Astrocyte of the spinal cord (primary cell): ENCODE measurements at regions not wholly inside any gene's neighbourhood (a gene's known extent, or its start where the extent isn't known, plus 50 kb on each side); places are given as distances from the start of the nearest gene placed in this dataset.
A peak's percentile ranks its signal among the peaks of the same experiment; 100 is the strongest.

Experiments used
- DNase-seq: peaks from one replicate; pipeline ENCODE4 v3.0.0; 2011; ENCODE audit warnings: low read depth, low spot score
- H3K4me3 ChIP-seq: 2 replicates; pipeline ENCODE4 v1.5.1; 2011; ENCODE audit warnings: low read depth, mild to moderate bottlenecking, low read length, moderate library complexity
- in situ Hi-C: cut with HindIII; loops from 2 replicates; pipeline ENCODE4 v1.10.0; 2017; ENCODE audit warnings: low sequenced_read_pairs
- TF ChIP-seq, protein P1 (sequence below): IDR thresholded peaks from 2 replicates; pipeline ENCODE4 v1.5.1; 2012; ENCODE audit warnings: low read depth, mild to moderate bottlenecking, low read length, inconsistent platforms

DNA sequence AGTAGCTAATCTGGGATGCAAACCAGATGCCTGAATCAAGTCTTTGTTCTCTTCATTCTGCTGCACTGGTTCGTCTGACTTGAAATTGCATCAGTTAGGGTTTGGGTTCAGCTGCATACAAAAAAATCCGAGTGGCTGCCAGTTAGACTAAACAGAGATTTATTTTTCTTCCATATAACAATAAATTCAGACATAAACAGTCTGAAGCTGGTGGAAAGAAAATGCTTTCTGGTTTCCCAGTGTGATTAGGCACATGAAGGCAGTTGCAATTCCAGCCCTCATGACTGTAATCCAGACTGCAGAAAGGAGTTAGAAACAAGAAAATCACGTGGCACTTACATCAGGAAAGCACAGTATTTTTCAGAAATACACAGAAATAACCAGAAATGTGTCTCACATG is 930.7 kb downstream of the MCTP2 start:
- TF ChIP-seq, protein P1, sequence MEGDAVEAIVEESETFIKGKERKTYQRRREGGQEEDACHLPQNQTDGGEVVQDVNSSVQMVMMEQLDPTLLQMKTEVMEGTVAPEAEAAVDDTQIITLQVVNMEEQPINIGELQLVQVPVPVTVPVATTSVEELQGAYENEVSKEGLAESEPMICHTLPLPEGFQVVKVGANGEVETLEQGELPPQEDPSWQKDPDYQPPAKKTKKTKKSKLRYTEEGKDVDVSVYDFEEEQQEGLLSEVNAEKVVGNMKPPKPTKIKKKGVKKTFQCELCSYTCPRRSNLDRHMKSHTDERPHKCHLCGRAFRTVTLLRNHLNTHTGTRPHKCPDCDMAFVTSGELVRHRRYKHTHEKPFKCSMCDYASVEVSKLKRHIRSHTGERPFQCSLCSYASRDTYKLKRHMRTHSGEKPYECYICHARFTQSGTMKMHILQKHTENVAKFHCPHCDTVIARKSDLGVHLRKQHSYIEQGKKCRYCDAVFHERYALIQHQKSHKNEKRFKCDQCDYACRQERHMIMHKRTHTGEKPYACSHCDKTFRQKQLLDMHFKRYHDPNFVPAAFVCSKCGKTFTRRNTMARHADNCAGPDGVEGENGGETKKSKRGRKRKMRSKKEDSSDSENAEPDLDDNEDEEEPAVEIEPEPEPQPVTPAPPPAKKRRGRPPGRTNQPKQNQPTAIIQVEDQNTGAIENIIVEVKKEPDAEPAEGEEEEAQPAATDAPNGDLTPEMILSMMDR, result no peak

DNA sequence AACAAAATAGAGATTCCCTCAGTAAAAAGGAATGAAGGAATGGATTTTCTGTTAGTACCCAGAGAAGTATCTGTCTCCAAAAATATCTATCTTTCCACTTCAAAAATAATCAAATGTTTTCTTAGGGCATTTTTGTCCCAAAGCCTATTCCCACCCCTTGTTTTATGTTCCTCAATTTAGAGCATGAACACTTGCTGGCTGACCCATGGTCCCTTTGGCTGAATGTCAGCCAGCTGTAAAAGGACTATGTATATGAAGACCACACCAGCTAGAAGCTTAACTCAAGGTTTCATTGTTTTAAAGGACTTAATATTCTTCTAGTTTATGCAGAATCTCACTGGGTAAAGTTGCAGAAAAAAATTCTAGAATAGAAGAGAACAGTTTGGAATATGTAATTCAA is 931.2 kb downstream of the MCTP2 start:
- in situ Hi-C loops, result no loop called here

More for the DNA sequence above, 930.7 kb downstream of the MCTP2 start:
- peak; percentile 75 for DNase-seq
- in situ Hi-C loops, result no loop called here
- no peak overlapping the region for H3K4me3 ChIP-seq

DNA sequence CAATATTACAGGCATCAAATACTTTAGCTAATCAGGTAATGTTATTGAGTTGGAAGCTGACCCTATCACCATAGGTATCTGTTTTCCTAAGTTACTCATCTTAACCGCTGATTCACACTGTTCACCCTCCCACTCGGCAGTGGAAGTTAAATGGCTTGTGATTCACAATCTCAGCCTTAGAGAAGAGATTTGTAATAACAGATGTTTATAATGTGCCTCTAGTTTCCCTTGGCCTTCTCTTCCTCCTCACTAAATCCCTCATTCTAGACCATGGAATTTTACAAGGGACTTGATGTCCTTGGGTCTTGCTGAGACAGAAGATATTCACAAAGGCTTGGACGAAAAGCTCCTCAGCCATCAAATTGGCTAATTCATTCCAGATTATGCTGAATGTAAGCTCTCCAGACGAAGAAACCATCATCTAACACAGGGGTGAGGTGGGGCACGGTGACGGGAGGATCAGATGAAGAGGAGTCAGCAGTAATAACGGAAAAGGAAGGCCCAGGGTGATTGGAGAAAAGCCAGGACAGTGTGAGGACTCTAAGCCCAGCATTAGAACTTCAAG is 931.7 kb downstream of the MCTP2 start:
- TF ChIP-seq, protein P1, result no peak
- H3K4me3 ChIP-seq, result no peak overlapping the region
- DNase-seq, result peak; percentile 91
- in situ Hi-C loops, result no loop called here

More for the DNA sequence above, 931.2 kb downstream of the MCTP2 start:
- H3K4me3 ChIP-seq, result no peak overlapping the region
- TF ChIP-seq, protein P1, result no peak
- DNase-seq, result peak; percentile 78

DNA sequence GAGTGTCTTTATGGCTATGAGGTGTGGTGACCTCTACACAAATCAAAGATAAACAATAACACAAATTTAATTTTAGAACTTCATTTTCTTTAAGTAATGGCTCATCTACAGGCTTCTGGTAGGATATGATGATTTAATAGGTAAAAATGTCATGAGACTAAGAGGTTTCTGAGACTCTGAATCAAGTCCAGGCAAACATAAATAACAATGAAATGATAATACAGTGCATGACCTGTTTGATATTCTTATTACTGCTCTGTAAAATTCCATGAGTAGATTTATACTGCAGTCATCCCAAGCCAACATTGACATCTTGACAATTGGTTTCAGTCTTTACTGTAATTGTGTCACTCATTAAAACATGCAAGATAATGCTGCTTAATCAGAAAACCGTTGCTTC is 936.8 kb downstream of the MCTP2 start:
- no peak for DNase-seq
- H3K4me3 ChIP-seq, result no peak overlapping the region
- TF ChIP-seq, protein P1, result no peak
- in situ Hi-C loops, result no loop called here

DNA sequence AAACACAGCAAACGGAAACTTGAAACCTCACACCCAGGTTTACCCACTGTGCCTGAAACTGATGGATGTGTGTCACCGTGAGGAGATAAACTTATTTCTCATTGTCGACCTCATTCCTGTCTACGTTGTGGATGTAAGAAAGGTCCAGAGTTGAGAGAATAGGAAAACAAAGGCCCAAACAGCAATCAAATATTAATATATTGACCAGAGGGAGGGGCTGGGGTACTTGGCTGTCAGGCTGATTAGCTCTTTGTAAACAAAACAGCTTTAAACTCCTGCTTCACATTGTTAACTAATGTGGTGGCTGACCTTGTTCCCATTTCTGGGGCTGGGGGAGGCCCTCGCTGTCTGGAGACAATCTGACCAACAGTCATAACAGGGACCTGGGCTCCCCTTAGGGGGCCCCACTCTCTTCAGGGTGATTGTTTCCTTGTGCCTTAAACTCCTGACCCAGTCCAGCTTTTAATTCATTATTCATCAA is 937.6 kb downstream of the MCTP2 start:
- no peak overlapping the region for H3K4me3 ChIP-seq
- TF ChIP-seq, protein P1, result no peak
- in situ Hi-C loops, result no loop called here
- DNase-seq, result no peak

DNA sequence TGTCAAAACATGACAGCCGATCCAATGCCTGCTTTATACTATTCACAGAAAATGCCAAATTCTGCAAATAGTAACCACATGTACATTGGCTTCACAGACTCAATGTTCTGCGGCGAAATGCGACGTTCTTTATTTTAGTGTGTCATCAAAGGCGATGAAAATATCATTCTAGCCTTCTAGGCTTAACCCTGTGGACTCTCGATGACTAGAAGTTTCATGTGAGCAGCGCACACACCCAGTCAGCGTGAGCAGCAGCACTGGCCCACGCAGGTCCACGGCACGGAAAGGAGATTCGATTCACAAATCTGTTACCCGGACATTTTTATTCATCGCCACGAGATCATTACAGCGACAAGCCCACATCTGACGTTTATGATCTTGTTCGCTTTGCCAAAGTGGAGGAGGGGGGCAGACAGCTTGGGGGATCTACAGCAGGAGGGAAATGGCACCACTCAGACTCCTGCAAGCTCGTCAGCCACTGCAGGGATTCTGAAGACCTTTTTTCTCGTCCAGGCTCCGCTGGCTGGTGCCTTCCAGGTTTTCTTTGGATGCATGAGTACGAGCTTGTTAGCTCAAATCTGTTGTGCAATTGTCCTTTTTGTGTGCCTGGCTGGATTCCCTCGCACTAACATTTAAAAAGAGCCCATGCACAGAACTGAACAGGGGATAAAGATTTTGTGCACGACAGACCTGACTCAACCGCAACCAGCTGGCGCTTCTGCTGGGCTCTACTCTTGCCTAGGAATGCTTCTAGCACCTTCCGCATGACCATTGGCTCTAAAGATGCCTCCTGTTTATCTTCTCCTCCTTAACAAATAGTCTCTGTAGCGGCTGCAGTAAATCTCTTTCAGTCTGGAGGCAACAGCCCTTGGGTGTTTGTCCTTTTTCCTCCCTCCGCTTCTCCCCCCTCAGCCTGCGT is 938.4 kb downstream of the MCTP2 start:
- in situ Hi-C loops, result no loop called here
- no peak for DNase-seq
- TF ChIP-seq, protein P1, result no peak
- H3K4me3 ChIP-seq, result no peak overlapping the region
